ENCODE measurements at regions not wholly inside any gene's neighbourhood (a gene's known extent, or its start where the extent isn't known, plus 50 kb on each side); places are given as distances from the start of the nearest gene placed in this dataset.

DNA sequence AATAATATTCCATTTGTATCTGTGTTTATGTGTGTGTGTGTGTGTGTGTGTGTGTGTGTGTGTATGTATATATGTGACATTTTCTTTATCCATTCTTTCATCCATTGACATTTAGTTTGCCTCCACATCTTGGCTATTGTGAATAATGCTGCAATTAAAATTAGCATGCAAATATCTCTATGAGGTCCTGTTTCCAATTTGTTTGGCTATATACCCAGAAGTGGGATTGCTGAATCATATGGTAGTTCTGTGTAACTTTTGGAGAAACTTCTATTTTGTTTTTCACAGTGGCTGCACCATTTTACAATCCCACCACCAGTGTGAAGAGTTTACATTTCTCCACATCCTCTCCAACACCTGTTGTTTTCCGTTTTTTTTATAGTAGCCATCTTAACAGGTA lies 53.1 kb downstream of the CH25H start:
- H3K36me3 ChIP-seq (ENCODE audit: control insufficient read depth in 2 of 2, insufficient read depth in 2 of 2, low read length in 2 of 2): no peaks in the 10 kb centered on the region
- no peak overlapping the region for H3K27ac ChIP-seq (ENCODE audit: low read length)
- no peak overlapping the region for H3K4me3 ChIP-seq (ENCODE audit: low read length in 2 of 2)
- no peak overlapping the region for H3K9ac ChIP-seq (ENCODE audit: low read length in 2 of 2)
- no peaks in the 10 kb centered on the region for H3K9me3 ChIP-seq (ENCODE audit: control insufficient read depth in 2 of 2, low read length in 2 of 2)
- no peaks in the 10 kb centered on the region for H3K27me3 ChIP-seq (ENCODE audit: control insufficient read depth in 1 of 2, insufficient read depth in 2 of 2, low read length in 2 of 2)
- H3K4me1 ChIP-seq (ENCODE audit: control insufficient read depth, insufficient read depth, low read length): no peaks in the 10 kb centered on the region

DNA sequence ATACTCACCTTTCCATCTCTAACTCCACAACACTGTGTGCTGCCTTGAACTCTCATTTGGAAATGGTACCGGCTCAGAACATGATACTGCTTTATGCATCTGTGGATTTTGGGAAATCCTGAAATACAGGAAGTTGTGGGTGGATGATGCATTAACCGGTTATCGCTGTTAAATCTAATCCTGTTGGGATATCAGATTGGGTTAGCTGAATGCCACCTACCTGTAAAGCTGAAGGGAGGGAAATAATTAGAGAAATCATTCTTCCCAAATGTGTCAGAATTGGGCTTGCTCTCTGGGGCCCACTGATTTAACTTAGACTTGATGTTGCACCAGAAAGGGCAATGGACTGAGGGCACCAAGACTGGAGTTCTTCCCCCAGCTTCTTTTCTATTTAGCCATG lies 54.0 kb downstream of the CH25H start:
- Histone ChIP-seq H3K4me1 (ENCODE audit: control insufficient read depth, insufficient read depth, low read length) (no peaks in the 10 kb centered on the region), H3K9ac (ENCODE audit: low read length in 2 of 2) (no peak overlapping the region), H3K4me3 (ENCODE audit: low read length in 2 of 2) (no peak overlapping the region), H3K9me3 (ENCODE audit: control insufficient read depth in 2 of 2, low read length in 2 of 2) (no peaks in the 10 kb centered on the region), H3K27me3 (ENCODE audit: control insufficient read depth in 1 of 2, insufficient read depth in 2 of 2, low read length in 2 of 2) (no peaks in the 10 kb centered on the region), H3K27ac (ENCODE audit: low read length) (no peak overlapping the region), H3K36me3 (ENCODE audit: control insufficient read depth in 2 of 2, insufficient read depth in 2 of 2, low read length in 2 of 2) (no peaks in the 10 kb centered on the region)

DNA sequence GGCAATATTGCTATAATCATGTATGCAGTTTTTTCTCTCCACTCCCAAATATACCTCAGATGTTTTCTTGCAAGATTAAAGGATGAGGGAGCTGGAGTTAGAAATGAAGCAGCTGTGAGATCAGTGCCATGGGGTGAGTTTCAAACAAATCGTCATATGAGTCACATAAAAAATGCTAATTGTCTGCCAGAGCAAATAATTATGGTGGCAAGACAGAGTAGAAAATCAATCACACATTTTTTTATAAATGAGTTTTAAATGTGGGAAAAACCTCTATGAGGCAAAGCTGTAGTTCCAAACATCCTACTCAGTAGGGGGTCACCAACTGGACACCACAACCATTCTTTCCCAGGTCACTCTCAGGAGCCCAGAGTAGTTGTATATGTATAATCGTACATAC lies 55.3 kb downstream of the CH25H start:
- Histone ChIP-seq H3K36me3 (ENCODE audit: control insufficient read depth in 2 of 2, insufficient read depth in 2 of 2, low read length in 2 of 2) (no peaks in the 10 kb centered on the region), H3K9me3 (ENCODE audit: control insufficient read depth in 2 of 2, low read length in 2 of 2) (no peaks in the 10 kb centered on the region), H3K27me3 (ENCODE audit: control insufficient read depth in 1 of 2, insufficient read depth in 2 of 2, low read length in 2 of 2) (no peaks in the 10 kb centered on the region), H3K27ac (ENCODE audit: low read length) (no peak overlapping the region), H3K4me3 (ENCODE audit: low read length in 2 of 2) (no peak overlapping the region), H3K9ac (ENCODE audit: low read length in 2 of 2) (no peak overlapping the region), H3K4me1 (ENCODE audit: control insufficient read depth, insufficient read depth, low read length) (no peaks in the 10 kb centered on the region)

DNA sequence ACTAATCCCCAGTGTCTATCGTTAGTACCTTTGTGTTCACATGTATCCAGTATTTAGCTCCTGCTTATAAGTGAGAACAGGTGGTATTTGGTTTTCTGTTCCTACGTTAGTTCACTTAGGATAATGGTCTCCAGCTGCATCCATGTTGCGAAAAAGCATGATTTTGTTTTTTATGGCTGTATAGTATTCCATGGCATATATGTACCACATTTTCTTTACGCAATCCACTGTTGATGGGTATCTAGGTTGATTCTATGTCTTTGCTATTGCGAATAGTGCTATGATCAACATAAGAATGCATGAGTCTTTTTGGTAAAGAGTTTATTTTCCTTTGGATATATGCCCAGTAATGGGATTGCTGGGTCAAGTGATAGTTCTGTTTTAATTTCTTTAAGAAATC lies 59.1 kb downstream of the CH25H start:
- Histone ChIP-seq H3K27ac (ENCODE audit: low read length) (no peak overlapping the region), H3K9me3 (ENCODE audit: control insufficient read depth in 2 of 2, low read length in 2 of 2) (no peaks in the 10 kb centered on the region), H3K36me3 (ENCODE audit: control insufficient read depth in 2 of 2, insufficient read depth in 2 of 2, low read length in 2 of 2) (no peaks in the 10 kb centered on the region)

DNA sequence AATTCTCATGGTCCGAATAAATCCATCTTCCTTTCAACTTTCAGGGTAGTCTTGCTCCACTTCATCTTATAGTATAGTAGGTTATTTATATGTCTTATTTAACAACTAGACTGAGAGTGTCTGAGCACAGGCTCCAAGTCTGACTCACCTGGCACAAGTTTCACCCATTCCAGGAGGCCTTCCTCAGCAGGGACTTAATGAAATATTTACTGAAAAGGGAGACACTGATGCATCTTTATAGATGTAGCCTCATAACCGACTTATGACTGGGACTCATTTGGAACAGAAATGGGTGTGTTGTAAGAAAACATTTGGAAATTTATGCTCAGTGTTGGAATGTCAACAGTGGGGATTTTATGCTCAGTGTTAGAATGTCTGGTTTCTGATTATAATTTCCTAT lies 59.9 kb downstream of the CH25H start:
- no peaks in the 10 kb centered on the region for H3K36me3 ChIP-seq (ENCODE audit: control insufficient read depth in 2 of 2, insufficient read depth in 2 of 2, low read length in 2 of 2)
- no peak overlapping the region for H3K27ac ChIP-seq (ENCODE audit: low read length)
- H3K9me3 ChIP-seq (ENCODE audit: control insufficient read depth in 2 of 2, low read length in 2 of 2): no peaks in the 10 kb centered on the region
- no peaks in the 10 kb centered on the region for H3K27me3 ChIP-seq (ENCODE audit: control insufficient read depth in 1 of 2, insufficient read depth in 2 of 2, low read length in 2 of 2)
- no peaks in the 10 kb centered on the region for H3K4me1 ChIP-seq (ENCODE audit: control insufficient read depth, insufficient read depth, low read length)
- no peak overlapping the region for H3K9ac ChIP-seq (ENCODE audit: low read length in 2 of 2)
- H3K4me3 ChIP-seq (ENCODE audit: low read length in 2 of 2): no peak overlapping the region

More for the DNA sequence above, 59.1 kb downstream of the CH25H start:
- Histone ChIP-seq H3K4me3 (ENCODE audit: low read length in 2 of 2) (no peak overlapping the region), H3K4me1 (ENCODE audit: control insufficient read depth, insufficient read depth, low read length) (no peaks in the 10 kb centered on the region), H3K9ac (ENCODE audit: low read length in 2 of 2) (no peak overlapping the region), H3K27me3 (ENCODE audit: control insufficient read depth in 1 of 2, insufficient read depth in 2 of 2, low read length in 2 of 2) (no peaks in the 10 kb centered on the region)

DNA sequence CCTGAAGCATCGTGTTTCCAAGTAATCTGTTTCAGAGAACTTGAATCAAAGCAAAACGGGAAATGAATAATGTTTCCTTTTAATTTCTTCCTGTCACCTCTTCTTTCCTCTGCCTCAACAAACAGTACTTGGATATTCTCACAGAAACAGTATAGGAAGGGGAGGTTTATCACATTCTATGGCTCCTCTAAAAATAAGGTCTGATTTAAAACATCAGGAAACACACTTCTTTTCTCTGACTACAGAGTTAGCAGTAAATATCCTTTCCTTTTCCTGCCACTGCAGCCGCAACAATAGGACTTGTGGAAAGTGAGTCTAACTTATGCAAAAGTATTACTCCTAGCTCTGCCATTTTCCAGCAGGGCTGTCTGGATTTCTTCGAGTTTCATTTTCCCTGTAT lies 62.3 kb downstream of the CH25H start:
- H3K9ac ChIP-seq (ENCODE audit: low read length in 2 of 2): no peak overlapping the region
- no peaks in the 10 kb centered on the region for H3K27me3 ChIP-seq (ENCODE audit: control insufficient read depth in 1 of 2, insufficient read depth in 2 of 2, low read length in 2 of 2)
- H3K27ac ChIP-seq (ENCODE audit: low read length): no peak overlapping the region
- no peaks in the 10 kb centered on the region for H3K9me3 ChIP-seq (ENCODE audit: control insufficient read depth in 2 of 2, low read length in 2 of 2)
- no peaks in the 10 kb centered on the region for H3K36me3 ChIP-seq (ENCODE audit: control insufficient read depth in 2 of 2, insufficient read depth in 2 of 2, low read length in 2 of 2)
- H3K4me3 ChIP-seq (ENCODE audit: low read length in 2 of 2): no peak overlapping the region
- no peaks in the 10 kb centered on the region for H3K4me1 ChIP-seq (ENCODE audit: control insufficient read depth, insufficient read depth, low read length)

DNA sequence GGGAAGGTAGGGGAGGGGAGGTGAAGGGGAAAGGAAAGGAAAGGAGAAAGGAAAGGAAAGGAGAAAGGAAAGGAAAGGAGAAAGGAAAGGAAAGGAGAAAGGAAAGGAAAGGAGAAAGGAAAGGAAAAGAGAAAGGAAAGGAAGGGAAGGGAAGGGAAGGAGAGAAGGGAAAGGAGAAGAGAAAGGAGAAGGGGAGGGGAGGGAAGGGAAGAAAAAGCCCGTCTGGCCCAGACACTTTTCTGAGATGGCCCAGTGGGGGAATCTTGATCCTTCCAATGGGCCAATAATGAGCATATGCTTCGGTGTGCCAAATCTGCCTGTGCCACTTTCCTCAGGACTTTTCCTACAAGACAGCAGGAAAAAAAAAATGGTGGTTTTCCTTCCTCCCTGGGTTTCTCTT lies 64.5 kb downstream of the CH25H start:
- Histone ChIP-seq H3K4me3 (ENCODE audit: low read length in 2 of 2) (no peak overlapping the region), H3K36me3 (ENCODE audit: control insufficient read depth in 2 of 2, insufficient read depth in 2 of 2, low read length in 2 of 2) (no peaks in the 10 kb centered on the region), H3K4me1 (ENCODE audit: control insufficient read depth, insufficient read depth, low read length) (no peaks in the 10 kb centered on the region), H3K27ac (ENCODE audit: low read length) (no peak overlapping the region), H3K9ac (ENCODE audit: low read length in 2 of 2) (no peak overlapping the region), H3K27me3 (ENCODE audit: control insufficient read depth in 1 of 2, insufficient read depth in 2 of 2, low read length in 2 of 2) (no peaks in the 10 kb centered on the region), H3K9me3 (ENCODE audit: control insufficient read depth in 2 of 2, low read length in 2 of 2) (no peaks in the 10 kb centered on the region)

DNA sequence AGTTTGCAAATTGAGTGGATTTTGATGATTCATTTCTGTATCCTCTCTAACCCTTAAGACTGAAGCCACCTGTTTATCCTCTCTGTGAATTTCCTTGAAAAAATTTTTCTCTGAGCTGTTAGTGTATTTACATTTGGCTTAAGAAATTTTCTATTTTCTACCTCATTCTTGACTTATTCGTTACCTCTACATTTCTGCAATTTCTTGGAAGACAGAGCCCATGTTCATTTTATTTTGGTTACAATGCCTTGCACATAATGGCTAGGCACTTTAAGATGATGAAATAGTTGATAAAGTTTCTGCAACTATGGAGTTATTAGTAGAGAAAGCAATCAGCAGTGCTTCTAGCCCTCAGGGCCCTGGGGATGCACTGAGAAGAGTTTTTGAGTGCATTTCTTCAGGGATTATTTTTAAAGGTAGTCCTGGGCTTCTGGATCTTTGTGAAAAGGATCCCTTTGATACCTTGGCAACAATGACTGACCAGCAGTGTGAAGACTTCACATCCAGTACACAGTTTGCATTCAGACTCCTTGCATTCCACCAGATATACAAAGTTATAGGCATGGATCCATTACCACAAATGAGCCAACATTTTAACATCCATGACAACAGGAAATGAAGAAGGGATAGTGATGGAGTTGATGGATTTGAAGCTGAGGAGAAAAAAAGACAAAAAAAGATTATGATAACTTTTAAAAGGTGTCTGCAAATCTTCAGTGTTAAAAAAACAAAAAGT lies 68.2 kb downstream of the CH25H start:
- H3K9ac ChIP-seq (ENCODE audit: low read length in 2 of 2): no peak overlapping the region
- no peaks in the 10 kb centered on the region for H3K27me3 ChIP-seq (ENCODE audit: control insufficient read depth in 1 of 2, insufficient read depth in 2 of 2, low read length in 2 of 2)
- H3K4me3 ChIP-seq (ENCODE audit: low read length in 2 of 2): no peak overlapping the region
- no peaks in the 10 kb centered on the region for H3K4me1 ChIP-seq (ENCODE audit: control insufficient read depth, insufficient read depth, low read length)
- no peaks in the 10 kb centered on the region for H3K9me3 ChIP-seq (ENCODE audit: control insufficient read depth in 2 of 2, low read length in 2 of 2)
- H3K27ac ChIP-seq (ENCODE audit: low read length): no peak overlapping the region
- no peaks in the 10 kb centered on the region for H3K36me3 ChIP-seq (ENCODE audit: control insufficient read depth in 2 of 2, insufficient read depth in 2 of 2, low read length in 2 of 2)

DNA sequence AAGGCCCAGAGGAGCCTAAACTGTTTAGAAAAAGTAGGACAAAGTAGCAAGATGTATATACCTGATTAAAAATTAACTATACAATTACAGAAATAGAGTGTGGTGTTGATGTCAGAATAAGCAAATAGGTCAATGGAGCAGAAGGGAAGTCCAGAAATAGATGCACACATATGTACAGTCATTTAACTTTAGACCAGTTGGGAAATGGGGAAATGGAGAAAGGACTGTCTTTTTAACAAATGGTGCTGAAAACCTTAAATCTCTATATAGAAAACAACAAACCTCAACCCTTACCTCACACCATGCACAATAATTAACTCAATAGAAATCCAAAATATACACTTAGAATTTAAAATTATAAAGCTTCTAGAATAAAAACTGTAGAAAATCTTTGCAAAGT lies 72.2 kb downstream of the CH25H start:
- no peak overlapping the region for H3K4me3 ChIP-seq (ENCODE audit: low read length in 2 of 2)
- H3K9ac ChIP-seq (ENCODE audit: low read length in 2 of 2): no peak overlapping the region
- no peak overlapping the region for H3K27ac ChIP-seq (ENCODE audit: low read length)
- no peaks in the 10 kb centered on the region for H3K9me3 ChIP-seq (ENCODE audit: control insufficient read depth in 2 of 2, low read length in 2 of 2)
- H3K4me1 ChIP-seq (ENCODE audit: control insufficient read depth, insufficient read depth, low read length): no peaks in the 10 kb centered on the region
- H3K36me3 ChIP-seq (ENCODE audit: control insufficient read depth in 2 of 2, insufficient read depth in 2 of 2, low read length in 2 of 2): no peaks in the 10 kb centered on the region
- H3K27me3 ChIP-seq (ENCODE audit: control insufficient read depth in 1 of 2, insufficient read depth in 2 of 2, low read length in 2 of 2): no peaks in the 10 kb centered on the region

DNA sequence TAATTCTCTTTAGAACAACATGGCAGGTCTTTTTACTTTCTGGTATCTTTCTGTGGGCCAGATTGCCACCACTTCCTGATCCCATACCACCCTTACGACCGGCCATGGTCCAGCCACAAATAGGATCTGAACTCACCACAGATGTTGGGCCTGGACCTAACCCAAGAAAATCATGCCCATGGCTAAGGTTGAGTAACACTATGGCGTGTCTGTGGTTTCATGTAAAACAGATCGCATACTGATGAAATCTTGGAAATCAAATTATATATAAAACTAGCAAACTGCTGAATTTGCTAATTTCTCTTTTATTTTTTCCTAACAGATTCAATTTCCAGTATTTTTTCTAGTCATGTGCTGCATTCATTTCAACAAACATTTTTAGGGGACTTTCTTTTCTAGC lies 77.2 kb downstream of the CH25H start:
- Histone ChIP-seq H3K4me1 (ENCODE audit: control insufficient read depth, insufficient read depth, low read length) (no peaks in the 10 kb centered on the region), H3K9me3 (ENCODE audit: control insufficient read depth in 2 of 2, low read length in 2 of 2) (no peaks in the 10 kb centered on the region), H3K27ac (ENCODE audit: low read length) (no peak overlapping the region)

DNA sequence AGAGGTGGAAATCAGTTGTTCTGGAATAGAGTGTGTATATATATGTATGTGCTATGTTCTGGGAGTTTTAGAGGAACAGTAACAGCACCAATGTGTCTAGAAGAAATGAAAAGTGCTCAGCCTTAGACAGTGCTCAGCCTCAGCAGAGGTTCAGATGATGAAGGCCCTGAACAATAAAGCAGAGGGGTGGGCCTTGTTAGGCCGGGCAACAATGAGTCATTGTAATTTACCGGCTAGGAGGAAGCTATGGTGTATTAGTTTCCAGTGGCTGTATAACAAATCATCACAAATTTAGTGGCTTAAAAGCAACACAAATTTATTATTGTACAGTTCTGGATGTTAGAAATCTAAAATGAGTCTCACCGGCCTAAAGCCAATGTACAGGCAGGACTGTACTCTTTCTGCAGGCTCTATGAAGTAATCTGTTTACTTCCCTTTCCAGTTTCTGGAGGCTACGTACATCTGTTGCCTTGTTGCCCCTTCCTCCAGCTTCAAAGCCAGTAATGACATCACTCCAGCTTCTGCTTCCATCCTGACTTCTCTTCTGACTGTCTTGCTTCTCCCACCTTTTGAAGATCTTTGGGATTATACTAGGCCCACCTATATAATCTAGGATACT lies 84.6 kb downstream of the CH25H start:
- Histone ChIP-seq H3K9ac (ENCODE audit: low read length in 2 of 2) (no peak overlapping the region), H3K27me3 (ENCODE audit: control insufficient read depth in 1 of 2, insufficient read depth in 2 of 2, low read length in 2 of 2) (no peaks in the 10 kb centered on the region), H3K27ac (ENCODE audit: low read length) (no peak overlapping the region), H3K9me3 (ENCODE audit: control insufficient read depth in 2 of 2, low read length in 2 of 2) (no peaks in the 10 kb centered on the region), H3K4me1 (ENCODE audit: control insufficient read depth, insufficient read depth, low read length) (no peaks in the 10 kb centered on the region), H3K4me3 (ENCODE audit: low read length in 2 of 2) (no peak overlapping the region), H3K36me3 (ENCODE audit: control insufficient read depth in 2 of 2, insufficient read depth in 2 of 2, low read length in 2 of 2) (no peaks in the 10 kb centered on the region)

More for the DNA sequence above, 77.2 kb downstream of the CH25H start:
- Histone ChIP-seq H3K27me3 (ENCODE audit: control insufficient read depth in 1 of 2, insufficient read depth in 2 of 2, low read length in 2 of 2) (no peaks in the 10 kb centered on the region), H3K4me3 (ENCODE audit: low read length in 2 of 2) (no peak overlapping the region), H3K9ac (ENCODE audit: low read length in 2 of 2) (no peak overlapping the region), H3K36me3 (ENCODE audit: control insufficient read depth in 2 of 2, insufficient read depth in 2 of 2, low read length in 2 of 2) (no peaks in the 10 kb centered on the region)

All from stomach smooth muscle (tissue), 2 donors.